ENCODE measurements at regions not wholly inside any gene's neighbourhood (a gene's known extent, or its start where the extent isn't known, plus 50 kb on each side); places are given as distances from the start of the nearest gene placed in this dataset.
A peak's percentile ranks its signal among the peaks of the same experiment; 100 is the strongest.
"Not testable (repeated sequence)": the region's sequence is repeated elsewhere in the genome, so short reads cannot be mapped to it uniquely, and the experiment has no call there.

DNA sequence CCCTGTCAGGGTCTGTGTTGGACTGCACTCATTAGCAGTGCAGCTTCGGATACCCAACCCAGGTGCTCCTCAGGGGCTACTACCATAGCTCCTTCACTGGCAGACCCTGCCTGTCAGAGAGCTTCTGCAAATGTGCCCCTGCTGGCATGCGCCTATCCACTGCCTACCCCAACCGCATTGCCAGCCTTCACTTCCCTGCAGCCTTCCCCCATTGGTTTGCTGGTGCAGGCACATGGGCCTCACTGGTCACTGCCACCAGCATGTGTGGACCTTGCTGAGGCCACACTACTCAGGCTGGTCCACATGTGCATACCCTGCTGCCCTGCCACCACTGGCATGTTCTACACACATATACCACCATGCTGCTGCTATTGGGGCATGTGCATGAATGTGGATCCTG is 72.5 kb upstream of the MAGEH1 start:
- Histone ChIP-seq H3K4me3 (ENCODE audit: low read depth in 1 of 2, low read length in 2 of 2) (no peak overlapping the region), H3K79me2 (ENCODE audit: insufficient read depth, low read length) (no peaks in the 10 kb centered on the region), H3K4me1 (ENCODE audit: insufficient read depth, low read length) (no peaks in the 10 kb centered on the region), H3K27me3 (ENCODE audit: insufficient read depth, low read length, poor library complexity) (no peaks in the 10 kb centered on the region), H3K9ac (ENCODE audit: low read depth, low read length) (no peak overlapping the region), H4K20me1 (ENCODE audit: insufficient read depth, low read length) (no peaks in the 10 kb centered on the region), H3K36me3 (ENCODE audit: insufficient read depth, low read length) (no peaks in the 10 kb centered on the region), H2AFZ (ENCODE audit: low read depth, low read length) (no peak overlapping the region), H3K27ac (ENCODE audit: low read length) (no peak overlapping the region), H3K4me2 (ENCODE audit: insufficient read depth, low read length) (no peak overlapping the region), H3K9me3 (ENCODE audit: insufficient read depth, low read length, severe bottlenecking) (no peaks in the 10 kb centered on the region)
- DNase-seq (no peak), ATAC-seq (ENCODE audit: insufficient read depth, low read depth) (no peak)
- no peak for TF ChIP-seq EZH2 (IDR thresholded peaks at IDR 0.05; ENCODE audit: borderline replicate concordance, low read depth, low read length, severe bottlenecking)
- TF ChIP-seq, protein P1, sequence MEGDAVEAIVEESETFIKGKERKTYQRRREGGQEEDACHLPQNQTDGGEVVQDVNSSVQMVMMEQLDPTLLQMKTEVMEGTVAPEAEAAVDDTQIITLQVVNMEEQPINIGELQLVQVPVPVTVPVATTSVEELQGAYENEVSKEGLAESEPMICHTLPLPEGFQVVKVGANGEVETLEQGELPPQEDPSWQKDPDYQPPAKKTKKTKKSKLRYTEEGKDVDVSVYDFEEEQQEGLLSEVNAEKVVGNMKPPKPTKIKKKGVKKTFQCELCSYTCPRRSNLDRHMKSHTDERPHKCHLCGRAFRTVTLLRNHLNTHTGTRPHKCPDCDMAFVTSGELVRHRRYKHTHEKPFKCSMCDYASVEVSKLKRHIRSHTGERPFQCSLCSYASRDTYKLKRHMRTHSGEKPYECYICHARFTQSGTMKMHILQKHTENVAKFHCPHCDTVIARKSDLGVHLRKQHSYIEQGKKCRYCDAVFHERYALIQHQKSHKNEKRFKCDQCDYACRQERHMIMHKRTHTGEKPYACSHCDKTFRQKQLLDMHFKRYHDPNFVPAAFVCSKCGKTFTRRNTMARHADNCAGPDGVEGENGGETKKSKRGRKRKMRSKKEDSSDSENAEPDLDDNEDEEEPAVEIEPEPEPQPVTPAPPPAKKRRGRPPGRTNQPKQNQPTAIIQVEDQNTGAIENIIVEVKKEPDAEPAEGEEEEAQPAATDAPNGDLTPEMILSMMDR (IDR thresholded peaks at IDR 0.05; ENCODE audit: borderline replicate concordance, extremely low read depth, low read length, poor library complexity, severe bottlenecking), result no peak

DNA sequence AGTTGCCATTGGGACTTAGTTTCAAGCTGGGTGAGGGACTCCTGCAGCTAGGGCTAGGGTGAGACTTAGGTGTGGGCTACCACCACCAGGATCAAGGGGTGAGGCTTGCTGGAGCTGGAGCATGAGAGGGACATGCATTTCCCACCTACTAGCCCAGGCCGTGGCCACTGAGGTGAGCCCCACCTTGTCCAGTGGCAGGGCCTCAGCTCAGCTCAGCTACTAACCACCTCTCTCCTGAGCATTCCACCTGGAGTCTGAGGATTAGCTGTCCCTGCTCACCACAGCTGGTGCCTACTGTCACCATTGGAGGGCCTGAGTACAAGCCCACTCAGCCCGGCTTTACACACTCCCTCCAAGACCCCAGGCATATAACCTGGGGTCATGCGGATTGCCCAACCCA is 62.6 kb upstream of the MAGEH1 start:
- Histone ChIP-seq H3K4me2 (ENCODE audit: insufficient read depth, low read length) (no peak overlapping the region), H3K9me3 (ENCODE audit: insufficient read depth, low read length, severe bottlenecking) (no peaks in the 10 kb centered on the region), H3K79me2 (ENCODE audit: insufficient read depth, low read length) (no peaks in the 10 kb centered on the region), H2AFZ (ENCODE audit: low read depth, low read length) (no peak overlapping the region), H3K4me3 (ENCODE audit: low read depth in 1 of 2, low read length in 2 of 2) (no peak overlapping the region), H4K20me1 (ENCODE audit: insufficient read depth, low read length) (no peaks in the 10 kb centered on the region), H3K4me1 (ENCODE audit: insufficient read depth, low read length) (no peaks in the 10 kb centered on the region), H3K27ac (ENCODE audit: low read length) (no peak overlapping the region), H3K36me3 (ENCODE audit: insufficient read depth, low read length) (no peaks in the 10 kb centered on the region), H3K9ac (ENCODE audit: low read depth, low read length) (no peak overlapping the region), H3K27me3 (ENCODE audit: insufficient read depth, low read length, poor library complexity) (no peaks in the 10 kb centered on the region)
- ATAC-seq (ENCODE audit: insufficient read depth, low read depth) (no peak), DNase-seq (no peak)
- TF ChIP-seq, protein P1 (IDR thresholded peaks at IDR 0.05; ENCODE audit: borderline replicate concordance, extremely low read depth, low read length, poor library complexity, severe bottlenecking), result no peak
- no peak for TF ChIP-seq EZH2 (IDR thresholded peaks at IDR 0.05; ENCODE audit: borderline replicate concordance, low read depth, low read length, severe bottlenecking)

DNA sequence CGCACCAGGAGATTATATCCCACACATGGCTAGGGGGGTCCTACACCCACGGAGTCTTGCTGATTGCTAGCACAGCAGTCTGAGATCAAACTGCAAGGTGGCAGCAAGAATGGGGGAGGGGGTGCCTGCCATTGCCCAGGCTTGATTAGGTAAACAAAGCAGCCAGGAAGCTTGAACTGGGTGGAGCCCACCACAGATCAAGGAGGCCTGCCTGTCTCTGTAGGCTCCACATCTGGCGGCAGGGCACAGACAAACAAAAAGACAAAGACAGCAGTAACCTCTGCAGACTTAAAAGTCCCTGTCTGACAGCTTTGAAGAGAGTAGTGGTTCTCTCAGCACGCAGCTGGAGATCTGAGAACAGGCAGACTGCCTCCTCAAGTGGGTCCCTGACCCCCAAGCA is 55.1 kb upstream of the MAGEH1 start:
- H4K20me1 ChIP-seq (ENCODE audit: insufficient read depth, low read length); H3K4me2 ChIP-seq (ENCODE audit: insufficient read depth, low read length); H3K9ac ChIP-seq (ENCODE audit: low read depth, low read length); H3K36me3 ChIP-seq (ENCODE audit: insufficient read depth, low read length); ATAC-seq (ENCODE audit: insufficient read depth, low read depth); H3K9me3 ChIP-seq (ENCODE audit: insufficient read depth, low read length, severe bottlenecking); H3K4me3 ChIP-seq (ENCODE audit: low read depth in 1 of 2, low read length in 2 of 2); H3K27me3 ChIP-seq (ENCODE audit: insufficient read depth, low read length, poor library complexity); H3K4me1 ChIP-seq (ENCODE audit: insufficient read depth, low read length); H3K27ac ChIP-seq (ENCODE audit: low read length); H2AFZ ChIP-seq (ENCODE audit: low read depth, low read length); H3K79me2 ChIP-seq (ENCODE audit: insufficient read depth, low read length): not testable (repeated sequence)
- peak; percentile 11 for DNase-seq

Measured in DND-41 (cell line).